ENCODE measurements at regions not wholly inside any gene's neighbourhood (a gene's known extent, or its start where the extent isn't known, plus 50 kb on each side); places are given as distances from the start of the nearest gene placed in this dataset.
"Not testable (repeated sequence)": the region's sequence is repeated elsewhere in the genome, so short reads cannot be mapped to it uniquely, and the experiment has no call there.

DNA sequence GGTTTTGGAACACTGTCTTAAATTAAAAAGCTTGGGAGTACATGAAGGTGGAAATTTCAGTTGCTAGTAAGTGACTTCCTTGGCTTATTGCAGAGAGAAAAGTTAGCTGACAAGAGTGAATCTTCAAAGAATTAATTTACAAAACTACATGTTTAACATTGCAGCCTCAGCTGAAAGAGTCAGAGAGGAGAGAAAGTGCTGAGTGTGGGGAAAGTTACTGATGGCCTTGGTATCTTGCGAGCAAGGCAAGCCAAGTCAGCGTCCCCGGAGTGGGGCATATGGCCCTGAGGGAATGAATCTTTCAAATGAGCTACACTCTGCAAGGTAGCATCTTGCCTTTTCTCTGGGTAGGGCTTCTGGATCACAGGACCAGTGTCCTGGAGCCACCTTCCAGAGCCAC is 131.3 kb downstream of the LPIN1 start:
- FAIRE-seq = no peak
- WGBS, 3 donors = 88 to 93% (median 93%) methylated on average over 3 of the region's 3 CpGs
- DNase-seq = no peak

GRCh38 chr2:11885253-11885652 is 138.8 kb downstream of the LPIN1 start:
- not testable (repeated sequence) for DNase-seq; H3K9me3 ChIP-seq (ENCODE audit: control insufficient read depth in 2 of 2, insufficient read depth in 1 of 2, low read depth in 1 of 2, low read length in 1 of 2); H3K36me3 ChIP-seq (ENCODE audit: control insufficient read depth in 3 of 3, insufficient read depth in 2 of 3, low read depth in 1 of 3, low read length in 3 of 3); H3K27ac ChIP-seq (ENCODE audit: low read depth in 1 of 3, low read length in 2 of 3); H3K4me1 ChIP-seq (ENCODE audit: control insufficient read depth in 3 of 3, insufficient read depth in 2 of 3, low read depth in 1 of 3, low read length in 2 of 3); H3K27me3 ChIP-seq (ENCODE audit: control insufficient read depth in 3 of 3, insufficient read depth in 3 of 3, low read length in 3 of 3); FAIRE-seq; H3K4me3 ChIP-seq (ENCODE audit: low read depth in 1 of 3, low read length in 3 of 3)
- 66 to 75% (median 66%) methylated on average over 4 of the region's 4 CpGs for WGBS, 3 donors

More for the DNA sequence above, 131.3 kb downstream of the LPIN1 start:
- no peak overlapping the region for H3K27ac ChIP-seq (ENCODE audit: low read depth in 1 of 3, low read length in 2 of 3)
- no peaks in the 10 kb centered on the region for H3K27me3 ChIP-seq (ENCODE audit: control insufficient read depth in 3 of 3, insufficient read depth in 3 of 3, low read length in 3 of 3)
- no peak overlapping the region for H3K4me3 ChIP-seq (ENCODE audit: low read depth in 1 of 3, low read length in 3 of 3)
- H3K9me3 ChIP-seq (ENCODE audit: control insufficient read depth in 2 of 2, insufficient read depth in 1 of 2, low read depth in 1 of 2, low read length in 1 of 2) = no peaks in the 10 kb centered on the region
- H3K4me1 ChIP-seq (ENCODE audit: control insufficient read depth in 3 of 3, insufficient read depth in 2 of 3, low read depth in 1 of 3, low read length in 2 of 3) = no peaks in the 10 kb centered on the region
- no peaks in the 10 kb centered on the region for H3K36me3 ChIP-seq (ENCODE audit: control insufficient read depth in 3 of 3, insufficient read depth in 2 of 3, low read depth in 1 of 3, low read length in 3 of 3)

DNA sequence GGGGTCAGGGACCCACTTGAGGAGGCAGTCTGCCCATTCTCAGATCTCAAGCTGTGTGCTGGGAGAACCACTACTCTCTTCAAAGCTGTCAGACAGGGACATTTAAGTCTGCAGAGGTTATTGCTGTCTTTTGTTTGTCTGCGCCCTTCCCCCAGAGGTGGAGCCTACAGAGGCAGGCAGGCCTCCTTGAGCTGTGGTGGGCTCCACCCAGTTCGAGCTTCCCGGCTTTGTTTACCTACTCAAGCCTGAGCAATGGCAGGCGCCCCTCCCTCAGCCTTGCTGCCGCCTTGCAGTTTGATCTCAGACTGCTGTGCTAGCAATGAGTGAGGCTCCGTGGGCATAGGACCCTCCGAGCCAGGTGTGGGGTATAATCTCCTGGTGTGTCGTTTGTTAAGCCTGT is 140.5 kb downstream of the LPIN1 start:
- H3K4me1 ChIP-seq (ENCODE audit: control insufficient read depth in 3 of 3, insufficient read depth in 2 of 3, low read depth in 1 of 3, low read length in 2 of 3); H3K27ac ChIP-seq (ENCODE audit: low read depth in 1 of 3, low read length in 2 of 3): not testable (repeated sequence)
- WGBS, 3 donors = 67 to 75% (median 72%) methylated on average over 8 of the region's 8 CpGs

DNA sequence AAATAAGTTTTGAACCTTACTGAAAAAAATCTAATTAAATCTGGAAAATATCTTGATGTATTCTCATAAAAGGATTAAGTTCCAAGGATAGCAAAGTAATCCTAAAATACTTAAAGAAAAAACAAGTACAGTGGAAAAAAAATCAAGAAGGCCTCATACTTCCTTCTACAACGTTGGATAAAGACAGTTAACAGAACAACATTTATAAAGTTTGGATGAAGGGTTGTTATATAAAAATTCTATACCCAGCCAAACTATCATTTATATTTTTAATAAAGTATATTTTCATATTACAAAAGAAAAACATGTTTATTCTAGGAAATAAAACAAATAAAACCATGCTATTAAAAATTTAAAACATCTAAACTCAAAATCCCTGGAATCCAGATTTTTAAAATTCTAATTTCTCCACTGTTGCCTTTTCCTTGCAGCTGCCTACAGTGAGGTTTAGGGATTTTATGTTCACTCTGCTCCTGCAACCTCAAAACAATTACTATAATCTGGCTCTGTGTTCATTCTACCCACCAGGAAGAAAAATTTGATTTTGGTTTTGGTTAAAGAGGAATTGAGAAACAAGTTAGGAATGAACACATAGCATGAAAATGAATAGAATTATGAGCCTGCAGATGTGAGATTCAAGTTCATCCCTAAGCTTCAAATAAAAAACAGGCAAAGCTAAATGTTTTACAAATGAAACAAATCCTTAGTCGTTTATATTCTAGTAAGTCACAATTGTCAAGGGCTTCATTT is 142.8 kb downstream of the LPIN1 start:
- H3K9me3 ChIP-seq (ENCODE audit: control insufficient read depth in 2 of 2, insufficient read depth in 1 of 2, low read depth in 1 of 2, low read length in 1 of 2) = no peaks in the 10 kb centered on the region
- no peaks in the 10 kb centered on the region for H3K4me1 ChIP-seq (ENCODE audit: control insufficient read depth in 3 of 3, insufficient read depth in 2 of 3, low read depth in 1 of 3, low read length in 2 of 3)
- FAIRE-seq (peak; percentile 70), DNase-seq (no peak)
- no peak overlapping the region for H3K27ac ChIP-seq (ENCODE audit: low read depth in 1 of 3, low read length in 2 of 3)
- H3K4me3 ChIP-seq (ENCODE audit: low read depth in 1 of 3, low read length in 3 of 3) = no peak overlapping the region
- no peaks in the 10 kb centered on the region for H3K36me3 ChIP-seq (ENCODE audit: control insufficient read depth in 3 of 3, insufficient read depth in 2 of 3, low read depth in 1 of 3, low read length in 3 of 3)
- 63 to 68% (median 66%) methylated on average over 2 of the region's 2 CpGs for WGBS, 3 donors
- H3K27me3 ChIP-seq (ENCODE audit: control insufficient read depth in 3 of 3, insufficient read depth in 3 of 3, low read length in 3 of 3) = no peaks in the 10 kb centered on the region

More for the DNA sequence above, 140.5 kb downstream of the LPIN1 start:
- FAIRE-seq; H3K36me3 ChIP-seq (ENCODE audit: control insufficient read depth in 3 of 3, insufficient read depth in 2 of 3, low read depth in 1 of 3, low read length in 3 of 3); H3K4me3 ChIP-seq (ENCODE audit: low read depth in 1 of 3, low read length in 3 of 3); DNase-seq; H3K27me3 ChIP-seq (ENCODE audit: control insufficient read depth in 3 of 3, insufficient read depth in 3 of 3, low read length in 3 of 3); H3K9me3 ChIP-seq (ENCODE audit: control insufficient read depth in 2 of 2, insufficient read depth in 1 of 2, low read depth in 1 of 2, low read length in 1 of 2): not testable (repeated sequence)

DNA sequence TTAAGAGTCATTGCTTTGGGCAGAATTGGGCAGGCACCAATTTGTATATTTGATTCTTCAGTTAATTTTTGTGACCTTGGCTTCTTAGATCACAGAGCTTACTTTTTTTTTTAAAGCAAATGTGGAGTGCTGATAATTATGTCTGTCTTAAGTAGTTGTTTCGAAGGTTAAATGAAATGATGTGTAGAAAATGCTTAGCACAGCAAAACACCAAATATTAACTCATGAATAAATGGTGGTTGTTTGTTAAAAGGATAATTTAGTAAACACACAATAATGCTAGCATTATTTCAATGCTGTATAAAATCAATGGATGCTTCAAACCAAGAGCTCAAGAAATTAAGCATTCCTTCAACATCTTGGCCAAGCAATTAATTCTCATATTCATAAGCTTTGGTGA is 143.4 kb downstream of the LPIN1 start:
- FAIRE-seq (no peak), DNase-seq (no peak)
- WGBS, 3 donors = 68 to 88% (median 71%) methylated on average over 1 of the region's 1 CpG
- no peaks in the 10 kb centered on the region for H3K27me3 ChIP-seq (ENCODE audit: control insufficient read depth in 3 of 3, insufficient read depth in 3 of 3, low read length in 3 of 3)
- H3K36me3 ChIP-seq (ENCODE audit: control insufficient read depth in 3 of 3, insufficient read depth in 2 of 3, low read depth in 1 of 3, low read length in 3 of 3) = no peaks in the 10 kb centered on the region
- H3K9me3 ChIP-seq (ENCODE audit: control insufficient read depth in 2 of 2, insufficient read depth in 1 of 2, low read depth in 1 of 2, low read length in 1 of 2) = no peaks in the 10 kb centered on the region
- H3K4me1 ChIP-seq (ENCODE audit: control insufficient read depth in 3 of 3, insufficient read depth in 2 of 3, low read depth in 1 of 3, low read length in 2 of 3) = no peaks in the 10 kb centered on the region
- H3K4me3 ChIP-seq (ENCODE audit: low read depth in 1 of 3, low read length in 3 of 3) = no peak overlapping the region
- no peak overlapping the region for H3K27ac ChIP-seq (ENCODE audit: low read depth in 1 of 3, low read length in 2 of 3)

- DNase-seq (no peak), FAIRE-seq (no peak)
- Histone ChIP-seq H3K4me3 (ENCODE audit: low read depth in 1 of 3, low read length in 3 of 3) (no peak overlapping the region), H3K4me1 (ENCODE audit: control insufficient read depth in 3 of 3, insufficient read depth in 2 of 3, low read depth in 1 of 3, low read length in 2 of 3) (no peaks in the 10 kb centered on the region), H3K27ac (ENCODE audit: low read depth in 1 of 3, low read length in 2 of 3) (no peak overlapping the region), H3K36me3 (ENCODE audit: control insufficient read depth in 3 of 3, insufficient read depth in 2 of 3, low read depth in 1 of 3, low read length in 3 of 3) (no peaks in the 10 kb centered on the region), H3K9me3 (ENCODE audit: control insufficient read depth in 2 of 2, insufficient read depth in 1 of 2, low read depth in 1 of 2, low read length in 1 of 2) (no peaks in the 10 kb centered on the region), H3K27me3 (ENCODE audit: control insufficient read depth in 3 of 3, insufficient read depth in 3 of 3, low read length in 3 of 3) (no peaks in the 10 kb centered on the region)
- WGBS, 3 donors = 57 to 76% (median 67%) methylated on average over 5 of the region's 5 CpGs
These were observed 144.6 kb downstream of the LPIN1 start for GRCh38 chr2:11891028-11891427.

DNA sequence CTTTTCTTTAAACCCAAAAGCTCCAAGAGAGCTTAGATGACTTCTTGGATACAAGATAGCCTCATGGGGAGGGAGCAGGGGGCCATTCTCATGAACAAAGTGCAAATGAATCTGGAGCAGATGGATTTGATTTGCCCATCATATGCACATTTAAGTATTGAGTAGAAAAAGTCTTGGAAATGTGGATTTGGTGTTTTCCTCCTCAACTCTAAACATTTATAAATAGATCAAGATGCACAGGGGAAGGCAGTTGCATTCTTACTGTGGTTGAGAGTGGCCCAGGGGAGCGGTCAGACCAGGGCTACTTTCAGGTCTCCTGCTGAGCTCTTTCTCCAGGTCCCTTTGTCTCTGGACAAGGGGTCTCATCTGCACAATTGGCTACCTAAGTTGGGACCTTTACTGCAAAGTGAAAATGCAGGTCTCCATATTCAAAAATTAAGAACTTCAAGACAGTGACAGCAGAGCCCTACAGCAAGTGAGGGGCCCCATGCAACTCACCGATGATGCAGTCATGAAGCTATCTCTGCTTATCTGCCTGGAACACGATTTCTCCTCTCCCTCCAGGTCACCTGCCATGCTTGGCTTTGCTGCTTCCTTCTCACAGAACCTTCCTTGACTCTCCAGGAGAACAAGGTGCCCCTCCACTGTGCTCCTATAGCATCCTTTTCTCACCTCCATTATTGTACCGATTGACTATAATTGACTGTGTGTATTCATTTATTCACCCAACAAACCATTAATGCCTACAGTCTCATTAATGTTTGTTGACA is 145.4 kb downstream of the LPIN1 start:
- DNase-seq = no peak
- Histone ChIP-seq H3K27me3 (ENCODE audit: control insufficient read depth in 3 of 3, insufficient read depth in 3 of 3, low read length in 3 of 3) (no peaks in the 10 kb centered on the region), H3K4me1 (ENCODE audit: control insufficient read depth in 3 of 3, insufficient read depth in 2 of 3, low read depth in 1 of 3, low read length in 2 of 3) (no peaks in the 10 kb centered on the region), H3K9me3 (ENCODE audit: control insufficient read depth in 2 of 2, insufficient read depth in 1 of 2, low read depth in 1 of 2, low read length in 1 of 2) (no peaks in the 10 kb centered on the region), H3K36me3 (ENCODE audit: control insufficient read depth in 3 of 3, insufficient read depth in 2 of 3, low read depth in 1 of 3, low read length in 3 of 3) (no peaks in the 10 kb centered on the region), H3K27ac (ENCODE audit: low read depth in 1 of 3, low read length in 2 of 3) (no peak overlapping the region), H3K4me3 (ENCODE audit: low read depth in 1 of 3, low read length in 3 of 3) (no peak overlapping the region)
- WGBS, 3 donors = 69 to 80% (median 79%) methylated on average over 4 of the region's 4 CpGs
- no peak for FAIRE-seq

- DNase-seq (no peak), FAIRE-seq (no peak)
- Histone ChIP-seq H3K9me3 (ENCODE audit: control insufficient read depth in 2 of 2, insufficient read depth in 1 of 2, low read depth in 1 of 2, low read length in 1 of 2) (no peaks in the 10 kb centered on the region), H3K36me3 (ENCODE audit: control insufficient read depth in 3 of 3, insufficient read depth in 2 of 3, low read depth in 1 of 3, low read length in 3 of 3) (no peaks in the 10 kb centered on the region), H3K27ac (ENCODE audit: low read depth in 1 of 3, low read length in 2 of 3) (no peak overlapping the region), H3K4me3 (ENCODE audit: low read depth in 1 of 3, low read length in 3 of 3) (no peak overlapping the region), H3K4me1 (ENCODE audit: control insufficient read depth in 3 of 3, insufficient read depth in 2 of 3, low read depth in 1 of 3, low read length in 2 of 3) (no peaks in the 10 kb centered on the region), H3K27me3 (ENCODE audit: control insufficient read depth in 3 of 3, insufficient read depth in 3 of 3, low read length in 3 of 3) (no peaks in the 10 kb centered on the region)
- 72 to 84% (median 75%) methylated on average over 3 of the region's 3 CpGs for WGBS, 3 donors
These were observed 150.0 kb downstream of the LPIN1 start for GRCh38 chr2:11896386-11896785.
